ENCODE measurements at regions not wholly inside any gene's neighbourhood (a gene's known extent, or its start where the extent isn't known, plus 50 kb on each side); places are given as distances from the start of the nearest gene placed in this dataset.

GRCh38 chr16:52123061-52123839 lies 423.7 kb downstream of the TOX3 start:
- TF ChIP-seq CTCF (IDR thresholded peaks at IDR 0.05) (no peak), POLR2AphosphoS5 (IDR thresholded peaks at IDR 0.05; ENCODE audit: insufficient read depth in 1 of 2, low read depth in 1 of 2) (peak in 1 of 2 donors; percentile 18), POLR2A (IDR thresholded peaks at IDR 0.05) (no peak)

Data from vagina (tissue), 2 donors.